Mesenchymal stem cell (in vitro differentiated cells and primary cell): ENCODE measurements at regions not wholly inside any gene's neighbourhood (a gene's known extent, or its start where the extent isn't known, plus 50 kb on each side); places are given as distances from the start of the nearest gene placed in this dataset.

ENCODE experiments used
- DNase-seq: peaks from one replicate; pipeline ENCODE4 v3.0.0-alpha.2; 2013
- H2AFZ ChIP-seq: one replicate; pipeline ENCODE4 v1.6.1; 2013; ENCODE audit warnings: low read depth, mild to moderate bottlenecking, control low read depth, inconsistent platforms, low read length, moderate library complexity
- H2AK5ac ChIP-seq: 2 replicates; pipeline ENCODE4 v1.6.1; 2013; ENCODE audit warnings: low read length, moderate library complexity, mild to moderate bottlenecking, inconsistent platforms; ENCODE audit not compliant: severe bottlenecking
- H2BK120ac ChIP-seq: one replicate; pipeline ENCODE4 v1.6.1; 2013; ENCODE audit warnings: low read depth, mild to moderate bottlenecking, inconsistent platforms, low read length, moderate library complexity
- H2BK12ac ChIP-seq, 2 experiments: one replicate each; pipeline ENCODE4 v1.6.1; 2013; ENCODE audit warnings: inconsistent platforms in 2 of 2, low read length in 2 of 2, mild to moderate bottlenecking in 2 of 2, moderate library complexity in 2 of 2, control low read depth in 1 of 2
- H2BK15ac ChIP-seq: one replicate; pipeline ENCODE4 v1.6.1; 2013; ENCODE audit warnings: mild to moderate bottlenecking, low read depth, inconsistent platforms; ENCODE audit not compliant: poor library complexity, severe bottlenecking
- H2BK5ac ChIP-seq: 2 replicates; pipeline ENCODE4 v1.6.1; 2013; ENCODE audit warnings: low read depth, mild to moderate bottlenecking, low read length, control low read depth, inconsistent platforms; ENCODE audit not compliant: poor library complexity, severe bottlenecking
- H3K14ac ChIP-seq, 2 experiments: one replicate each; pipeline ENCODE4 v1.6.1; 2013; ENCODE audit warnings: inconsistent platforms in 2 of 2, low read length in 2 of 2, control low read depth in 1 of 2, mild to moderate bottlenecking in 1 of 2, moderate library complexity in 1 of 2
- H3K18ac ChIP-seq, 2 experiments: one replicate each; pipeline ENCODE4 v1.6.1; 2013; ENCODE audit warnings: inconsistent platforms in 2 of 2, low read length in 2 of 2, control low read depth in 1 of 2, low read depth in 1 of 2, mild to moderate bottlenecking in 1 of 2
- H3K23ac ChIP-seq, 2 experiments: one replicate each; pipeline ENCODE4 v1.6.1; 2013; ENCODE audit warnings: inconsistent platforms in 2 of 2, low read length in 2 of 2, mild to moderate bottlenecking in 2 of 2, moderate library complexity in 2 of 2, control low read depth in 1 of 2
- H3K27ac ChIP-seq: 2 replicates; pipeline ENCODE4 v1.5.1; 2013; ENCODE audit warnings: mild to moderate bottlenecking, moderate library complexity, low read length, control low read depth, inconsistent platforms; ENCODE audit not compliant: poor library complexity, severe bottlenecking
- H3K27me3 ChIP-seq, 2 experiments: 2 replicates each; pipeline versions ENCODE4 v1.6.1 to v1.7.0; 2013; ENCODE audit warnings: low read length in 2 of 2, mild to moderate bottlenecking in 2 of 2, moderate library complexity in 2 of 2, control low read depth in 1 of 2, inconsistent platforms in 1 of 2; ENCODE audit not compliant: control insufficient read depth in 1 of 2, insufficient read depth in 1 of 2
- H3K36me3 ChIP-seq, 2 experiments: 2 replicates each; pipeline versions ENCODE4 v1.6.1 to v1.7.0; 2013; ENCODE audit warnings: low read length in 2 of 2, control low read depth in 1 of 2, inconsistent platforms in 1 of 2, low read depth in 1 of 2, mild to moderate bottlenecking in 1 of 2; ENCODE audit not compliant: insufficient read depth in 2 of 2, control insufficient read depth in 1 of 2
- H3K4ac ChIP-seq, 2 experiments: one replicate each; pipeline ENCODE4 v1.6.1; 2013; ENCODE audit warnings: inconsistent platforms in 2 of 2, low read length in 2 of 2, mild to moderate bottlenecking in 2 of 2, moderate library complexity in 2 of 2, control low read depth in 1 of 2, low read depth in 1 of 2
- H3K4me1 ChIP-seq: 2 replicates; pipeline ENCODE4 v1.6.1; 2013; ENCODE audit warnings: low read depth, low read length, control low read depth; ENCODE audit not compliant: control insufficient read depth, insufficient read depth
- H3K4me2 ChIP-seq: 2 replicates; pipeline ENCODE4 v1.6.1; 2013; ENCODE audit warnings: low read length, mild to moderate bottlenecking, inconsistent platforms; ENCODE audit not compliant: poor library complexity, severe bottlenecking
- H3K4me3 ChIP-seq, 2 experiments: 2 replicates each; pipeline versions ENCODE4 v1.5.1 to v1.7.0; 2013; ENCODE audit warnings: low read length in 2 of 2, mild to moderate bottlenecking in 2 of 2, control low read depth in 1 of 2, low read depth in 1 of 2; ENCODE audit not compliant: insufficient read depth in 1 of 2
- H3K79me1 ChIP-seq: replicated peaks from 2 replicates; pipeline ENCODE4 v1.6.1; 2013; ENCODE audit warnings: mild to moderate bottlenecking, control low read depth, low read length, inconsistent platforms; ENCODE audit not compliant: poor library complexity, severe bottlenecking
- H3K9ac ChIP-seq: 2 replicates; pipeline ENCODE4 v1.7.0; 2013; ENCODE audit warnings: mild to moderate bottlenecking, low read length, moderate library complexity
- H3K9me3 ChIP-seq: 2 replicates; pipeline ENCODE4 v1.7.0; 2013; ENCODE audit warnings: mild to moderate bottlenecking, low read length; ENCODE audit not compliant: control insufficient read depth
- H4K8ac ChIP-seq: one replicate; pipeline ENCODE4 v1.6.1; 2013; ENCODE audit warnings: inconsistent platforms, mild to moderate bottlenecking, low read length, moderate library complexity
- H4K91ac ChIP-seq: one replicate; pipeline ENCODE4 v1.6.1; 2013; ENCODE audit warnings: mild to moderate bottlenecking, low read length, inconsistent platforms
- WGBS: methylation state at CpG from one replicate; pipeline ENCODE4 v1.1.7; 2013; ENCODE audit warnings: mixed read lengths; 5-methylcytosine and 5-hydroxymethylcytosine counted together

DNA sequence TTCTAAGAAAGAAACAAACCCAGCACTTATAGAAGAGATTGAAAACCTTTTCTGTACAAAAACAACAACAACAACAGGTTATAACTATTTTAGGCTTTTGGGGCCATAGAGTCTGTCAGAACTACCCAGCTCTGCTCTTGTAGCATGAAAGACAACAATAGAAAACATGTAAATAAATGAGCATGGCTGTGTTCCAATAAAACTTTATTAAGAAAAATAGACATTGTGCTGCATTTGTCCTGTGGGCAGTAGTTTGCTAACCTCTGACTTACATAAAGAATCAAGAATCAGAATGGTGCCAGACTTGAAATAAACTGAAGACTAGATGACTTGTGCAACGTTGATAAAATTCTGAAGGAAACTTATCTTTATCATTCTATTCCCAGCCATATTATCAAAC is 617.5 kb downstream of the DIAPH3 start:
- Histone ChIP-seq H3K27me3 (no peaks in the 10 kb centered on the region), H3K18ac (no peak overlapping the region), H3K4ac (no peak overlapping the region), H3K14ac (no peak overlapping the region), H3K4me3 (no peak overlapping the region), H3K4me2 (no peak overlapping the region), H3K9me3 (peaks cover 12% of the 10 kb centered on the region), H2BK120ac (no peak overlapping the region), H3K79me1 (no peaks in the 10 kb centered on the region), H2AK5ac (no peak overlapping the region), H2BK12ac (no peak overlapping the region), H3K23ac (no peak overlapping the region), H2BK15ac (no peak overlapping the region), H3K27ac (no peak overlapping the region), H4K91ac (no peak overlapping the region), H3K4me1 (no peaks in the 10 kb centered on the region), H3K9ac (no peak overlapping the region), H2AFZ (no peak overlapping the region), H3K36me3 (no peaks in the 10 kb centered on the region), H4K8ac (no peak overlapping the region), H2BK5ac (no peak overlapping the region)
- DNase-seq = no peak
- 100% methylated on average over 1 of the region's 1 CpG for WGBS

DNA sequence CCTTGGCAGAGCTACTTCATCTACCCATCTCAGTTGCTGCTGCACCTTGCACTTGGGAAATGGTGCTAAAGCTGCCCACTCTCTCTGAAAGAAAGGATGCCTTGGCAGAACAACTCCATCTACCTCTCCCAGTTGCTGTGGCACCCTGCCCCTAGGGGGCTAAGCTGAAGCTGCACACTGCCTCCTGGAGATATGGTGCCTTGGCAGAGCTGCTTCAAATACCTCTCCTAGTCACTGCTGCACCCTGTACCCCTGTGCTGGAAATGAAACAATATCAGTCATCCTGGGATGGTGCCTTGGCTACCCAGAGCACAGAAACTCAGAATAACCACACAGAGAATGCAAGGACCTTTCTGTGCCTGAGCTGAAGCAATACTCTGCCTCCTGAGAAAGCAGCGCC is 615.8 kb downstream of the DIAPH3 start:
- Histone ChIP-seq H3K23ac (no peak overlapping the region), H3K9ac (no peak overlapping the region), H3K9me3 (peaks cover 19% of the 10 kb centered on the region), H3K27ac (no peak overlapping the region), H2AFZ (no peak overlapping the region), H4K8ac (no peak overlapping the region), H3K79me1 (no peaks in the 10 kb centered on the region), H4K91ac (no peak overlapping the region), H2BK15ac (no peak overlapping the region), H3K14ac (peak overlapping the region in 1 of 2 experiments; percentile 76), H2BK5ac (no peak overlapping the region), H3K4me3 (no peak overlapping the region), H3K4me1 (no peaks in the 10 kb centered on the region), H3K4ac (no peak overlapping the region), H2BK12ac (no peak overlapping the region), H3K27me3 (no peaks in the 10 kb centered on the region), H3K4me2 (no peak overlapping the region), H3K36me3 (no peaks in the 10 kb centered on the region), H2AK5ac (no peak overlapping the region), H2BK120ac (no peak overlapping the region), H3K18ac (no peak overlapping the region)
- 91% methylated on average over 1 of the region's 1 CpG for WGBS
- DNase-seq = no peak

DNA sequence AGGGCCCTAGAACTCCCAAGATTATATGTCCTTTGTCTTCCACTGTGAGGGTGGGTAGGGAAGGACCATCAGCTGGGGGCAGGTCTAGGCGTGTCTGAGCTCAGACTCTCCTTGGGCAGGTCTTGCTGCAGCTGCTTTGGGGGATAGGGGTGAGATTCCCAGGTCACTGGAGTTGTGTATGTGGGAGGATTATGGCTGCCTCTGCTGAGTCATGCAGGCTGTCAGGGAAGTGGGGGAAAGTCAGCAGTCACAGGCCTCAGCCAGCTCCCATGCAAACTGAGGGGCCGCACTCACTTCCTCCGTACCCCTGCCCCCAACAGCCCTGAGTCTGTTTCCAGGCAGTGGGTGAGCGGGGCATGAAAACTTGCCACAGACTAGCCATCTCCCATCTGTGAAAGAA is 600.8 kb downstream of the DIAPH3 start:
- peaks cover 6% of the 10 kb centered on the region for H3K9me3 ChIP-seq
- no peak overlapping the region for H3K23ac ChIP-seq
- H3K4ac ChIP-seq = no peak overlapping the region
- H2BK12ac ChIP-seq = no peak overlapping the region
- H3K4me1 ChIP-seq = no peaks in the 10 kb centered on the region
- no peak overlapping the region for H3K9ac ChIP-seq
- no peaks in the 10 kb centered on the region for H3K27me3 ChIP-seq
- no peaks in the 10 kb centered on the region for H3K36me3 ChIP-seq
- H3K4me3 ChIP-seq = no peak overlapping the region
- H3K27ac ChIP-seq = no peak overlapping the region
- H3K79me1 ChIP-seq = no peaks in the 10 kb centered on the region
- H3K18ac ChIP-seq = peak overlapping the region in 1 of 2 experiments; percentile 24
- no peak overlapping the region for H2BK15ac ChIP-seq
- peak overlapping the region; percentile 23 for H2AFZ ChIP-seq
- H2BK5ac ChIP-seq = no peak overlapping the region
- WGBS = 93% methylated on average over 4 of the region's 4 CpGs
- no peak overlapping the region for H2AK5ac ChIP-seq
- DNase-seq = no peak
- H3K14ac ChIP-seq = peak overlapping the region in 1 of 2 experiments; percentile 48
- no peak overlapping the region for H3K4me2 ChIP-seq
- no peak overlapping the region for H4K8ac ChIP-seq
- H2BK120ac ChIP-seq = no peak overlapping the region
- no peak overlapping the region for H4K91ac ChIP-seq

DNA sequence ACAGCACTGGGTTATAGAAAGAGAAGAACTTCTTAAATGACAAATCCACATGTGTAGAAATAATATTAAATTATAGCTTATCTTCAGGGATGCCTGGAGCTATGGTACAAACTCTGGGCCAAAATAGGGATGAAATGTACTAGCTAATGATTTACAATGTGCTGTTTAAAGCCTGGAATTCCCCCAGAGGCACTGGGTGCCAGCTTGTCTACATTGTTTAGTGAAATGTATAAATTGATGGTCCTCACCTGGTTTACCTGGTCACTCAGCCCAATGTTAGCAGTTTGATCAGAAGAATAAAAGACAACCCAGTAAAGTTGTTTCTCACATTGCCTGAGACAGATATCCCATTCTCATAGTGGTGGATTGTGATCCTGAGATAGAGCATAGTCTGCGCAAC is 597.2 kb downstream of the DIAPH3 start:
- no peaks in the 10 kb centered on the region for H3K36me3 ChIP-seq
- H3K9me3 ChIP-seq = peaks cover 6% of the 10 kb centered on the region
- no peak overlapping the region for H2BK120ac ChIP-seq
- H2BK15ac ChIP-seq = no peak overlapping the region
- no peaks in the 10 kb centered on the region for H3K79me1 ChIP-seq
- H3K27me3 ChIP-seq = peaks cover 0 to 3% of the 10 kb centered on the region in 2 experiments
- H2AFZ ChIP-seq = no peak overlapping the region
- H3K4ac ChIP-seq = no peak overlapping the region
- no peak overlapping the region for H4K91ac ChIP-seq
- no peak overlapping the region for H2BK5ac ChIP-seq
- no peak overlapping the region for H2AK5ac ChIP-seq
- no peaks in the 10 kb centered on the region for H3K4me1 ChIP-seq
- WGBS = 100% methylated on average over 1 of the region's 1 CpG
- H3K4me3 ChIP-seq = no peak overlapping the region
- no peak for DNase-seq
- H3K27ac ChIP-seq = no peak overlapping the region
- no peak overlapping the region for H3K23ac ChIP-seq
- H4K8ac ChIP-seq = no peak overlapping the region
- no peak overlapping the region for H3K14ac ChIP-seq
- H3K18ac ChIP-seq = no peak overlapping the region
- H2BK12ac ChIP-seq = no peak overlapping the region
- no peak overlapping the region for H3K4me2 ChIP-seq
- no peak overlapping the region for H3K9ac ChIP-seq
